HCT116 (cell line): ENCODE measurements at regions not wholly inside any gene's neighbourhood (a gene's known extent, or its start where the extent isn't known, plus 50 kb on each side); places are given as distances from the start of the nearest gene placed in this dataset.
A peak's percentile ranks its signal among the peaks of the same experiment; 100 is the strongest.
"Not testable (repeated sequence)": the region's sequence is repeated elsewhere in the genome, so short reads cannot be mapped to it uniquely, and the experiment has no call there.

Source experiments
- ATAC-seq: fragments of 200-7000 bp; cut with Tn5 transposase; 2 replicates; pipeline ENCODE4 v1.9.1; 2020; ENCODE audit warnings: mild to moderate bottlenecking, moderate library complexity
- BruUV-seq: library from RNA; stranded (reverse); fragments of 400-500 nt; replicated peaks from 2 replicates; lab custom pipeline; 2021; lab: Mats Ljungman, UMichigan
- CTCF ChIA-PET: fragments of 300-600 bp; sonication (Branson Sonifier 250); formaldehyde crosslinking; loops from one replicate; lab custom pipeline; 2021; ENCODE audit warnings: antibody characterized with exemption; lab: Charles Lee
- POLR2A ChIA-PET: fragments of 300-600, 350-600 bp; sonication (Branson Sonifier 250); formaldehyde crosslinking; loops from one replicate; lab custom pipeline; 2021; ENCODE audit warnings: antibody characterized with exemption; lab: Charles Lee
- RAD21 ChIA-PET, 2 experiments: fragments of 300-600 bp; sonication (Branson Sonifier 250); formaldehyde crosslinking; loops; one replicate each; lab custom pipeline; 2023; ENCODE audit warnings: low total read pairs in 2 of 2; ENCODE audit not compliant: uncharacterized antibody in 2 of 2, unreplicated experiment in 2 of 2, low non-redundant PET in 1 of 2; lab: Charles Lee
- DNase-seq: peaks from one replicate; pipeline ENCODE4 v3.0.0-alpha.2; 2010; ENCODE audit warnings: low read depth, low spot score
- H2AFZ ChIP-seq: fragments of 200-600 bp; shearing (Covaris generic), sonication (generic); 2 replicates; pipeline ENCODE4 v1.6.1; 2017; ENCODE audit warnings: low read depth, mixed run types, mixed read lengths, antibody characterized with exemption, low read length; ENCODE audit not compliant: poor library complexity, severe bottlenecking
- H3K27ac ChIP-seq: 2 replicates; pipeline ENCODE4 v1.5.1; 2012; ENCODE audit warnings: low read depth, low read length
- H3K27me3 ChIP-seq: fragments of 200-600 bp; sonication (generic); 2 replicates; pipeline ENCODE4 v1.6.1; 2016; ENCODE audit warnings: mixed run types, low read length, mixed read lengths; ENCODE audit not compliant: insufficient read depth
- H3K36me3 ChIP-seq, 2 experiments: fragments of 200-500 bp in 1 of 2; fragments of 200-600 bp in 1 of 2; sonication (Bioruptor generic) in 1 of 2; sonication (generic) in 1 of 2; 2 replicates each; pipeline versions ENCODE4 v1.5.1 to v1.6.1; 2014 to 2016; ENCODE audit warnings: low read length in 2 of 2, inconsistent platforms in 1 of 2, mixed read lengths in 1 of 2, mixed run types in 1 of 2; ENCODE audit not compliant: insufficient read depth in 2 of 2, control insufficient read depth in 1 of 2
- H3K4me1 ChIP-seq, 2 experiments: fragments of 200-600 bp in 1 of 2; sonication (generic) in 1 of 2; 2 replicates each; pipeline versions ENCODE4 v1.5.1 to v1.6.1; 2012 to 2017; ENCODE audit warnings: low read length in 2 of 2, inconsistent platforms in 1 of 2, mild to moderate bottlenecking in 1 of 2, mixed read lengths in 1 of 2, mixed run types in 1 of 2, moderate library complexity in 1 of 2; ENCODE audit not compliant: insufficient read depth in 2 of 2, control insufficient read depth in 1 of 2
- H3K4me2 ChIP-seq: fragments of 200-600 bp; sonication (generic); 2 replicates; pipeline ENCODE4 v1.6.1; 2017; ENCODE audit warnings: mixed run types, low read length, mixed read lengths
- H3K4me3 ChIP-seq, 2 experiments: fragments of 200-600 bp in 1 of 2; sonication (generic) in 1 of 2; replicated peaks in 1 of 2; 2 replicates each; pipeline ENCODE4 v1.5.1; 2011 to 2016; ENCODE audit warnings: low read length in 2 of 2, control low read depth in 1 of 2, low read depth in 1 of 2, mild to moderate bottlenecking in 1 of 2, mixed read lengths in 1 of 2, mixed run types in 1 of 2
- H3K79me2 ChIP-seq: fragments of 200-600 bp; sonication (generic); 2 replicates; pipeline ENCODE4 v1.6.1; 2017; ENCODE audit warnings: mild to moderate bottlenecking, mixed run types, low read length, moderate library complexity, mixed read lengths; ENCODE audit not compliant: insufficient read depth
- H3K9ac ChIP-seq: fragments of 200-600 bp; sonication (generic); 2 replicates; pipeline ENCODE4 v1.6.1; 2016; ENCODE audit warnings: low read length, mixed read lengths
- H3K9me2 ChIP-seq: fragments of 200-600 bp; sonication (generic), shearing (Covaris generic); 2 replicates; pipeline ENCODE4 v1.6.1; 2017; ENCODE audit warnings: mixed run types, mild to moderate bottlenecking, moderate library complexity; ENCODE audit not compliant: insufficient read depth
- H3K9me3 ChIP-seq, 2 experiments: fragments of 200-500 bp in 1 of 2; fragments of 200-600 bp in 1 of 2; sonication (Bioruptor generic) in 1 of 2; sonication (generic) in 1 of 2; 2 replicates each; pipeline ENCODE4 v1.6.1; 2014 to 2017; ENCODE audit warnings: low read length in 2 of 2, mixed read lengths in 2 of 2, inconsistent platforms in 1 of 2, low read depth in 1 of 2, mild to moderate bottlenecking in 1 of 2, mixed run types in 1 of 2, moderate library complexity in 1 of 2; ENCODE audit not compliant: control insufficient read depth in 1 of 2, insufficient read depth in 1 of 2
- H4K20me1 ChIP-seq: fragments of 200-600 bp; sonication (generic), shearing (Covaris generic); 2 replicates; pipeline ENCODE4 v1.6.1; 2017; ENCODE audit warnings: mixed run types, mild to moderate bottlenecking, moderate library complexity; ENCODE audit not compliant: insufficient read depth
- CBX3 ChIP-seq: IDR thresholded peaks from 2 replicates; pipeline ENCODE4 v1.6.1; 2012; ENCODE audit warnings: low read depth
- CEBPB ChIP-seq: IDR thresholded peaks from 2 replicates; pipeline ENCODE4 v1.6.1; 2012; ENCODE audit warnings: low read depth
- POLR2A ChIP-seq: IDR thresholded peaks from 2 replicates; pipeline ENCODE4 v1.7.0; 2011; ENCODE audit warnings: borderline replicate concordance; ENCODE audit not compliant: insufficient read depth, insufficient read length; ENCODE audit errors: extremely low read depth
- POLR2AphosphoS5 ChIP-seq: IDR thresholded peaks from 2 replicates; pipeline ENCODE4 v1.6.1; 2011; ENCODE audit warnings: mild to moderate bottlenecking, low read depth, low read length, moderate library complexity
- RAD21 ChIP-seq: IDR thresholded peaks from 2 replicates; pipeline ENCODE4 v1.6.1; 2012; ENCODE audit warnings: low read depth, mild to moderate bottlenecking
- REST ChIP-seq: IDR thresholded peaks from 2 replicates; pipeline ENCODE4 v1.6.1; 2012; ENCODE audit warnings: low read depth
- SP1 ChIP-seq: IDR thresholded peaks from 2 replicates; pipeline ENCODE4 v1.6.1; 2012; ENCODE audit warnings: low read depth
- SRF ChIP-seq: IDR thresholded peaks from 2 replicates; pipeline ENCODE4 v1.6.1; 2012; ENCODE audit warnings: low read depth
- TCF7L2 ChIP-seq: IDR thresholded peaks from 2 replicates; pipeline ENCODE4 v1.7.0; 2011; ENCODE audit warnings: borderline replicate concordance, inconsistent platforms; ENCODE audit not compliant: insufficient read depth, insufficient read length; ENCODE audit errors: extremely low read depth
- YY1 ChIP-seq: IDR thresholded peaks from 2 replicates; pipeline ENCODE4 v1.6.1; 2011; ENCODE audit warnings: low read length, low read depth, moderate library complexity, mild to moderate bottlenecking; ENCODE audit not compliant: insufficient replicate concordance; ENCODE audit errors: extremely low read depth
- ZFX ChIP-seq: fragments of 450-650 bp; IDR thresholded peaks from 2 replicates; pipeline ENCODE4 v1.6.1; 2017
- ZNF274 ChIP-seq: fragments of 200-500 bp; sonication (Bioruptor generic); IDR thresholded peaks from 2 replicates; pipeline ENCODE4 v1.6.1; 2014; ENCODE audit warnings: mild to moderate bottlenecking, low read depth, low read length, inconsistent platforms
- intact Hi-C: fragments of 100-400 bp; cut with micrococcal nuclease; formaldehyde crosslinking; loops from 2 replicates; pipeline ENCODE4 v1.10.0; 2022
- TF ChIP-seq, protein P1 (sequence below): IDR thresholded peaks from 2 replicates; pipeline ENCODE4 v1.6.1; 2011; ENCODE audit warnings: mild to moderate bottlenecking, low read length, moderate library complexity; ENCODE audit not compliant: insufficient replicate concordance; ENCODE audit errors: extremely low read depth
- TF ChIP-seq, protein P2 (sequence below): IDR thresholded peaks from 2 replicates; pipeline ENCODE4 v1.6.1; 2012

GRCh38 chr5:92694067-92694466 lies 887.0 kb downstream of the NR2F1-AS1 start:
- Histone ChIP-seq H3K79me2 (no peaks in the 10 kb centered on the region), H3K27me3 (no peaks in the 10 kb centered on the region), H3K27ac (no peak overlapping the region), H4K20me1 (no peaks in the 10 kb centered on the region), H3K9ac (no peak overlapping the region), H3K36me3 (no peaks in the 10 kb centered on the region), H3K9me2 (no peaks in the 10 kb centered on the region), H2AFZ (peak overlapping the region; percentile 78), H3K4me2 (no peak overlapping the region), H3K4me1 (no peaks in the 10 kb centered on the region), H3K4me3 (no peak overlapping the region), H3K9me3 (no peaks in the 10 kb centered on the region)
- no TSS peak for BruUV-seq
- intact Hi-C loops: no loop called here
- no peak for DNase-seq
- no peak for ATAC-seq
- ChIA-PET POLR2A (no interaction called here), RAD21 (no interaction called here), CTCF (no interaction called here)
- no peak for TF ChIP-seq ZFX
- TF ChIP-seq YY1: no peak
- TF ChIP-seq SP1: no peak
- no peak for TF ChIP-seq ZNF274
- TF ChIP-seq POLR2AphosphoS5: no peak
- TF ChIP-seq CEBPB: no peak
- TF ChIP-seq POLR2A: no peak
- no peak for TF ChIP-seq CBX3
- TF ChIP-seq RAD21: no peak
- TF ChIP-seq, protein P1, sequence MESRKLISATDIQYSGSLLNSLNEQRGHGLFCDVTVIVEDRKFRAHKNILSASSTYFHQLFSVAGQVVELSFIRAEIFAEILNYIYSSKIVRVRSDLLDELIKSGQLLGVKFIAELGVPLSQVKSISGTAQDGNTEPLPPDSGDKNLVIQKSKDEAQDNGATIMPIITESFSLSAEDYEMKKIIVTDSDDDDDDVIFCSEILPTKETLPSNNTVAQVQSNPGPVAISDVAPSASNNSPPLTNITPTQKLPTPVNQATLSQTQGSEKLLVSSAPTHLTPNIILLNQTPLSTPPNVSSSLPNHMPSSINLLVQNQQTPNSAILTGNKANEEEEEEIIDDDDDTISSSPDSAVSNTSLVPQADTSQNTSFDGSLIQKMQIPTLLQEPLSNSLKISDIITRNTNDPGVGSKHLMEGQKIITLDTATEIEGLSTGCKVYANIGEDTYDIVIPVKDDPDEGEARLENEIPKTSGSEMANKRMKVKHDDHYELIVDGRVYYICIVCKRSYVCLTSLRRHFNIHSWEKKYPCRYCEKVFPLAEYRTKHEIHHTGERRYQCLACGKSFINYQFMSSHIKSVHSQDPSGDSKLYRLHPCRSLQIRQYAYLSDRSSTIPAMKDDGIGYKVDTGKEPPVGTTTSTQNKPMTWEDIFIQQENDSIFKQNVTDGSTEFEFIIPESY: no peak
- TF ChIP-seq SRF: no peak
- no peak for TF ChIP-seq REST
- no peak for TF ChIP-seq TCF7L2
- TF ChIP-seq, protein P2, sequence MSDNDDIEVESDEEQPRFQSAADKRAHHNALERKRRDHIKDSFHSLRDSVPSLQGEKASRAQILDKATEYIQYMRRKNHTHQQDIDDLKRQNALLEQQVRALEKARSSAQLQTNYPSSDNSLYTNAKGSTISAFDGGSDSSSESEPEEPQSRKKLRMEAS: no peak

DNA sequence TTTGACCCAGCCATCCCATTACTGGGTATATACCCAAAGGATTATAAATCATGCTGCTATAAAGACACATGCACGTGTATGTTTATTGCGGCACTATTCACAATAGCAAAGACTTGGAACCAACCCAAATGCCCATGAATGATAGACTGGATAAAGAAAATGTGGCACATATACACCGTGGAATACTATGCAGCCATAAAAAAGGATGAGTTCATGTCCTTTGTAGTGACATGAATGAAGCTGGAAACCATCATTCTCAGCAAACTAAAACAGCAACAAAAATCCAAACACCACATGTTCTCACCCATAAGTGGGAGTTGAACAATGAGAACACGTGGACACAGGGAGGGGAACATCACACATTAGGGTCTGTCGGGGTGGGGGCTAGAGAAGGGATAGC lies 889.1 kb downstream of the NR2F1-AS1 start:
- BruUV-seq, DNase-seq, H4K20me1 ChIP-seq, H2AFZ ChIP-seq, ATAC-seq, H3K79me2 ChIP-seq, H3K36me3 ChIP-seq, H3K4me1 ChIP-seq, POLR2A ChIA-PET, H3K9me3 ChIP-seq, intact Hi-C loops, CTCF ChIA-PET, H3K27ac ChIP-seq, H3K9me2 ChIP-seq, RAD21 ChIA-PET, H3K4me2 ChIP-seq, H3K27me3 ChIP-seq, H3K4me3 ChIP-seq, H3K9ac ChIP-seq: not testable (repeated sequence)
